Liver (tissue), 8 donors: ENCODE measurements at regions not wholly inside any gene's neighbourhood (a gene's known extent, or its start where the extent isn't known, plus 50 kb on each side); places are given as distances from the start of the nearest gene placed in this dataset.

Experiments
- DNase-seq: peaks from one replicate; pipeline ENCODE4 v3.0.0-alpha.2; 2017; ENCODE audit warnings: low spot score
- H3K27ac ChIP-seq, 2 donors: one replicate each; pipeline ENCODE4 v1.7.0; 2013; ENCODE audit warnings: inconsistent platforms in 2 of 2, low read length in 2 of 2, control low read depth in 1 of 2, low read depth in 1 of 2, mild to moderate bottlenecking in 1 of 2
- H3K27me3 ChIP-seq, 4 donors: one replicate each; pipeline versions ENCODE4 v1.6.1 to v1.7.0; 2013; ENCODE audit warnings: low read length in 3 of 4, inconsistent platforms in 1 of 4, mild to moderate bottlenecking in 1 of 4, moderate library complexity in 1 of 4; ENCODE audit not compliant: control insufficient read depth in 4 of 4, insufficient read depth in 4 of 4
- H3K36me3 ChIP-seq, 4 donors: one replicate each; pipeline versions ENCODE4 v1.6.1 to v1.7.0; 2013; ENCODE audit warnings: low read length in 3 of 4, mild to moderate bottlenecking in 3 of 4, low read depth in 1 of 4, moderate library complexity in 1 of 4; ENCODE audit not compliant: control insufficient read depth in 4 of 4, insufficient read depth in 3 of 4
- H3K4me1 ChIP-seq, 4 donors: one replicate each; pipeline versions ENCODE4 v1.6.1 to v1.7.0; 2013; ENCODE audit warnings: low read length in 3 of 4, mild to moderate bottlenecking in 3 of 4, moderate library complexity in 1 of 4; ENCODE audit not compliant: control insufficient read depth in 4 of 4, insufficient read depth in 4 of 4
- H3K4me3 ChIP-seq, 3 donors: one replicate each; pipeline versions ENCODE4 v1.6.1 to v1.7.0; 2013; ENCODE audit warnings: low read length in 3 of 3, control low read depth in 1 of 3, low read depth in 1 of 3, mild to moderate bottlenecking in 1 of 3
- H3K9ac ChIP-seq, 2 donors: one replicate each; pipeline ENCODE4 v1.7.0; 2013; ENCODE audit warnings: low read length in 2 of 2, mild to moderate bottlenecking in 2 of 2, moderate library complexity in 2 of 2, control low read depth in 1 of 2, low read depth in 1 of 2
- H3K9me3 ChIP-seq, 4 donors: one replicate each; pipeline versions ENCODE4 v1.6.1 to v1.7.0; 2013; ENCODE audit warnings: low read length in 3 of 4; ENCODE audit not compliant: control insufficient read depth in 4 of 4
- ATF3 ChIP-seq: IDR thresholded peaks from 2 replicates; pipeline ENCODE4 v1.6.1; 2016; ENCODE audit warnings: antibody characterized with exemption
- EGR1 ChIP-seq, 2 donors: IDR thresholded peaks; 2 replicates each; pipeline ENCODE4 v1.6.1; 2016 to 2018; ENCODE audit warnings: antibody characterized with exemption in 2 of 2, low read depth in 2 of 2
- FOXA1 ChIP-seq: IDR thresholded peaks from 2 replicates; pipeline ENCODE4 v1.6.1; 2016; ENCODE audit warnings: antibody characterized with exemption
- FOXA2 ChIP-seq: IDR thresholded peaks from 2 replicates; pipeline ENCODE4 v1.6.1; 2016; ENCODE audit warnings: antibody characterized with exemption
- GABPA ChIP-seq, 2 donors: IDR thresholded peaks in 1 of 2; conservative IDR thresholded peaks in 1 of 2; 2 replicates each; pipeline ENCODE4 v1.6.1; 2016; ENCODE audit warnings: antibody characterized with exemption in 2 of 2, mild to moderate bottlenecking in 1 of 2, moderate library complexity in 1 of 2
- HNF4A ChIP-seq, 2 donors: conservative IDR thresholded peaks; 2 replicates each; pipeline ENCODE4 v1.6.1; 2016; ENCODE audit warnings: antibody characterized with exemption in 2 of 2, mild to moderate bottlenecking in 2 of 2
- HNF4G ChIP-seq: IDR thresholded peaks from 2 replicates; pipeline ENCODE4 v1.6.1; 2016; ENCODE audit warnings: antibody characterized with exemption
- JUND ChIP-seq, 2 donors: IDR thresholded peaks; 2 replicates each; pipeline ENCODE4 v1.6.1; 2016; ENCODE audit warnings: antibody characterized with exemption in 2 of 2
- MAX ChIP-seq: IDR thresholded peaks from 2 replicates; pipeline ENCODE4 v1.6.1; 2016; ENCODE audit warnings: antibody characterized with exemption
- NR2F2 ChIP-seq: IDR thresholded peaks from 2 replicates; pipeline ENCODE4 v1.6.1; 2016; ENCODE audit warnings: antibody characterized with exemption
- REST ChIP-seq: IDR thresholded peaks from 2 replicates; pipeline ENCODE4 v1.6.1; 2016; ENCODE audit warnings: antibody characterized with exemption, mild to moderate bottlenecking
- RXRA ChIP-seq, 2 donors: IDR thresholded peaks; 2 replicates each; pipeline ENCODE4 v1.6.1; 2017 to 2018; ENCODE audit warnings: antibody characterized with exemption in 2 of 2, mild to moderate bottlenecking in 1 of 2
- SP1 ChIP-seq: IDR thresholded peaks from 2 replicates; pipeline ENCODE4 v1.6.1; 2018; ENCODE audit warnings: antibody characterized with exemption, mild to moderate bottlenecking
- TAF1 ChIP-seq: conservative IDR thresholded peaks from 2 replicates; pipeline ENCODE4 v1.6.1; 2016; ENCODE audit warnings: antibody characterized with exemption, mild to moderate bottlenecking
- YY1 ChIP-seq: IDR thresholded peaks from 2 replicates; pipeline ENCODE4 v1.6.1; 2016; ENCODE audit warnings: antibody characterized with exemption, mild to moderate bottlenecking
- WGBS: extraction: QIAGEN DNeasy Blood & Tissue Kit; methylation state at CpG from one replicate; pipeline ENCODE4 v1.1.7; 2013; 5-methylcytosine and 5-hydroxymethylcytosine counted together
- TF ChIP-seq, protein P1 (sequence below): fragments of 150-350 bp; IDR thresholded peaks from 2 replicates; pipeline ENCODE4 v1.5.1; 2017; ENCODE audit warnings: improper control_type of control experiment, low read depth, low read length; ENCODE audit not compliant: missing input control
- TF ChIP-seq, protein P2 (sequence below): IDR thresholded peaks from 2 replicates; pipeline ENCODE4 v1.6.1; 2016; ENCODE audit warnings: antibody characterized with exemption
- donor health status: healthy.
- donor health status: healthy.
- donor health status: healthy.
- donor health status: healthy.
- donor health status: healthy.

GRCh38 chr5:5675511-5675910 is 253.0 kb downstream of the ICE1 start:
- DNase-seq: no peak
- H3K9me3 ChIP-seq: no peaks in the 10 kb centered on the region
- TF ChIP-seq ATF3 (no peak), NR2F2 (peak; percentile 52)
- H3K9ac ChIP-seq: no peak overlapping the region
- H3K36me3 ChIP-seq: no peaks in the 10 kb centered on the region
- H3K4me1 ChIP-seq: no peaks in the 10 kb centered on the region
- no peak overlapping the region for H3K27ac ChIP-seq
- 55% methylated on average over 1 of the region's 1 CpG for WGBS
- peaks cover 0 to 3% (median 0%) of the 10 kb centered on the region in 4 donors for H3K27me3 ChIP-seq
- no peak overlapping the region for H3K4me3 ChIP-seq

DNA sequence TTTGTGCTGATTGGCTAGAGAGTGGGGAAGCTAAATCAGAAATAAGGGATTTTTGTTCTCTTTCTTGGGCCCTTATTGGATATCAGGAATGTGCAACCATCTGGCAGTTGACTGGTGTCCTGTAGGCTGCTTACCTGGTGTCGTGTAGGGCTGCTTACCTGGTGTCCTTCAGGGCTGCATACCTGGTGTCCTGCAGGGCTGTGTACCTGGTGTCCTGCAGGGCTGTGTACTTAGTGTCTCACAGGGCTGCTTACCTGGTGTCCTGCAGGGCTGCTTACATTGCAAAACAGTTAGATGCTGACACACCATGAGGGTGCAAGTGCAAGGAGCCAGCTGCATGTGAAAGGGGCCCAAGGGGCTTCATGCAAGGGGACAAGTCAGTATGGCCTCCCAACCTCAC is 249.3 kb downstream of the ICE1 start:
- no peak for DNase-seq
- Histone ChIP-seq H3K4me3 (no peak overlapping the region), H3K36me3 (no peaks in the 10 kb centered on the region), H3K9me3 (no peaks in the 10 kb centered on the region), H3K9ac (no peak overlapping the region), H3K4me1 (no peaks in the 10 kb centered on the region), H3K27ac (no peak overlapping the region), H3K27me3 (peaks cover 0 to 3% (median 0%) of the 10 kb centered on the region in 4 donors)
- TF ChIP-seq FOXA1: no peak
- TF ChIP-seq GABPA (IDR thresholded peaks at IDR 0.05 in 1 of 2, conservative IDR thresholded peaks at IDR 0.05 in 1 of 2): no peak
- no peak for TF ChIP-seq SP1
- TF ChIP-seq NR2F2: no peak
- TF ChIP-seq REST: no peak
- TF ChIP-seq YY1: no peak
- no peak for TF ChIP-seq JUND (IDR thresholded peaks at IDR 0.05)
- no peak for TF ChIP-seq EGR1 (IDR thresholded peaks at IDR 0.05; ENCODE audit: low read depth in 2 of 2)
- TF ChIP-seq FOXA2: no peak
- WGBS: 37% methylated on average over 1 of the region's 1 CpG

DNA sequence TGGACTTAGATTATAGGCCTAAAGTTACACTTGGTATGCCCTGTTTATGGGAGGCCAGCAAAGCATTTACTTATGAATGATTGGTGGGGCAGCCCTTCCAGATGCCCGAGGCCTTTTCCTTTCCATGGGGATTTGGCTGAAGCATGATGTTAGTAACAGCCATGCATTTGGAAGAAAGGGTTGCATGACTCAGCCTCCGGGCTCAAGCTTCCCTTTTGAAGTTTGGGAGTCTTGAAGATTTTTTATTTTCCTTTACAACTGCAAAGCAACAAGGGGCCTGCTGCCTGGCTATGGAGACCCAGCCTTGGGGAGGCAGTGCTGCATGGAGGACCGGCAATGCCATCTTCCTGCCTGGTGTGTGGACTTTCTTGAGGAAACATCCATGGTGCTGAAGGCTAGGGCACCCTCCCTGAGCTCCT is 244.7 kb downstream of the ICE1 start:
- Histone ChIP-seq H3K27ac (no peak overlapping the region), H3K9me3 (no peaks in the 10 kb centered on the region), H3K4me3 (no peak overlapping the region), H3K36me3 (no peaks in the 10 kb centered on the region), H3K27me3 (peaks cover 0 to 3% (median 0%) of the 10 kb centered on the region in 4 donors), H3K4me1 (no peaks in the 10 kb centered on the region), H3K9ac (no peak overlapping the region)
- TF ChIP-seq EGR1 (IDR thresholded peaks at IDR 0.05; ENCODE audit: low read depth in 2 of 2) (no peak), HNF4G (no peak), NR2F2 (no peak), GABPA (IDR thresholded peaks at IDR 0.05 in 1 of 2, conservative IDR thresholded peaks at IDR 0.05 in 1 of 2) (no peak), MAX (no peak), HNF4A (conservative IDR thresholded peaks at IDR 0.05) (no peak), JUND (IDR thresholded peaks at IDR 0.05) (no peak), SP1 (no peak), TAF1 (no peak), FOXA2 (no peak), RXRA (IDR thresholded peaks at IDR 0.05) (no peak)
- TF ChIP-seq, protein P1, sequence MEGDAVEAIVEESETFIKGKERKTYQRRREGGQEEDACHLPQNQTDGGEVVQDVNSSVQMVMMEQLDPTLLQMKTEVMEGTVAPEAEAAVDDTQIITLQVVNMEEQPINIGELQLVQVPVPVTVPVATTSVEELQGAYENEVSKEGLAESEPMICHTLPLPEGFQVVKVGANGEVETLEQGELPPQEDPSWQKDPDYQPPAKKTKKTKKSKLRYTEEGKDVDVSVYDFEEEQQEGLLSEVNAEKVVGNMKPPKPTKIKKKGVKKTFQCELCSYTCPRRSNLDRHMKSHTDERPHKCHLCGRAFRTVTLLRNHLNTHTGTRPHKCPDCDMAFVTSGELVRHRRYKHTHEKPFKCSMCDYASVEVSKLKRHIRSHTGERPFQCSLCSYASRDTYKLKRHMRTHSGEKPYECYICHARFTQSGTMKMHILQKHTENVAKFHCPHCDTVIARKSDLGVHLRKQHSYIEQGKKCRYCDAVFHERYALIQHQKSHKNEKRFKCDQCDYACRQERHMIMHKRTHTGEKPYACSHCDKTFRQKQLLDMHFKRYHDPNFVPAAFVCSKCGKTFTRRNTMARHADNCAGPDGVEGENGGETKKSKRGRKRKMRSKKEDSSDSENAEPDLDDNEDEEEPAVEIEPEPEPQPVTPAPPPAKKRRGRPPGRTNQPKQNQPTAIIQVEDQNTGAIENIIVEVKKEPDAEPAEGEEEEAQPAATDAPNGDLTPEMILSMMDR: no peak
- TF ChIP-seq, protein P2, sequence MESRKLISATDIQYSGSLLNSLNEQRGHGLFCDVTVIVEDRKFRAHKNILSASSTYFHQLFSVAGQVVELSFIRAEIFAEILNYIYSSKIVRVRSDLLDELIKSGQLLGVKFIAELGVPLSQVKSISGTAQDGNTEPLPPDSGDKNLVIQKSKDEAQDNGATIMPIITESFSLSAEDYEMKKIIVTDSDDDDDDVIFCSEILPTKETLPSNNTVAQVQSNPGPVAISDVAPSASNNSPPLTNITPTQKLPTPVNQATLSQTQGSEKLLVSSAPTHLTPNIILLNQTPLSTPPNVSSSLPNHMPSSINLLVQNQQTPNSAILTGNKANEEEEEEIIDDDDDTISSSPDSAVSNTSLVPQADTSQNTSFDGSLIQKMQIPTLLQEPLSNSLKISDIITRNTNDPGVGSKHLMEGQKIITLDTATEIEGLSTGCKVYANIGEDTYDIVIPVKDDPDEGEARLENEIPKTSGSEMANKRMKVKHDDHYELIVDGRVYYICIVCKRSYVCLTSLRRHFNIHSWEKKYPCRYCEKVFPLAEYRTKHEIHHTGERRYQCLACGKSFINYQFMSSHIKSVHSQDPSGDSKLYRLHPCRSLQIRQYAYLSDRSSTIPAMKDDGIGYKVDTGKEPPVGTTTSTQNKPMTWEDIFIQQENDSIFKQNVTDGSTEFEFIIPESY: no peak
- 78% methylated on average over 3 of the region's 3 CpGs for WGBS
- DNase-seq: no peak
